ENCODE measurements at regions not wholly inside any gene's neighbourhood (a gene's known extent, or its start where the extent isn't known, plus 50 kb on each side); places are given as distances from the start of the nearest gene placed in this dataset.

GRCh38 chr22:27086080-27087044 is 429.0 kb downstream of the MIAT start (continued):
- TF ChIP-seq, protein P1, sequence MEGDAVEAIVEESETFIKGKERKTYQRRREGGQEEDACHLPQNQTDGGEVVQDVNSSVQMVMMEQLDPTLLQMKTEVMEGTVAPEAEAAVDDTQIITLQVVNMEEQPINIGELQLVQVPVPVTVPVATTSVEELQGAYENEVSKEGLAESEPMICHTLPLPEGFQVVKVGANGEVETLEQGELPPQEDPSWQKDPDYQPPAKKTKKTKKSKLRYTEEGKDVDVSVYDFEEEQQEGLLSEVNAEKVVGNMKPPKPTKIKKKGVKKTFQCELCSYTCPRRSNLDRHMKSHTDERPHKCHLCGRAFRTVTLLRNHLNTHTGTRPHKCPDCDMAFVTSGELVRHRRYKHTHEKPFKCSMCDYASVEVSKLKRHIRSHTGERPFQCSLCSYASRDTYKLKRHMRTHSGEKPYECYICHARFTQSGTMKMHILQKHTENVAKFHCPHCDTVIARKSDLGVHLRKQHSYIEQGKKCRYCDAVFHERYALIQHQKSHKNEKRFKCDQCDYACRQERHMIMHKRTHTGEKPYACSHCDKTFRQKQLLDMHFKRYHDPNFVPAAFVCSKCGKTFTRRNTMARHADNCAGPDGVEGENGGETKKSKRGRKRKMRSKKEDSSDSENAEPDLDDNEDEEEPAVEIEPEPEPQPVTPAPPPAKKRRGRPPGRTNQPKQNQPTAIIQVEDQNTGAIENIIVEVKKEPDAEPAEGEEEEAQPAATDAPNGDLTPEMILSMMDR (IDR thresholded peaks at IDR 0.05; ENCODE audit: control extremely low read depth in 1 of 3, insufficient read depth in 1 of 3, low read depth in 1 of 3, low read length in 3 of 3): no peak
- TF ChIP-seq SAP30 (IDR thresholded peaks at IDR 0.05; ENCODE audit: insufficient read depth, insufficient replicate concordance, low read length) (no peak), TAF1 (IDR thresholded peaks at IDR 0.05; ENCODE audit: low read depth, low read length) (no peak)

All from H1 (cell line).